Left cardiac atrium (tissue), 4 donors: ENCODE measurements at regions not wholly inside any gene's neighbourhood (a gene's known extent, or its start where the extent isn't known, plus 50 kb on each side); places are given as distances from the start of the nearest gene placed in this dataset.

Experiments used
- ATAC-seq, 2 donors: fragments of 200-7000 bp; cut with Tn5 transposase; one replicate each; pipeline ENCODE4 v1.9.1; 2020; ENCODE audit warnings: mild to moderate bottlenecking in 2 of 2, moderate library complexity in 2 of 2
- DNase-seq: peaks from one replicate; pipeline ENCODE4 v3.0.0-alpha.2; 2020
- intact Hi-C, 2 donors: fragments of 100-400 bp; cut with DNase I; formaldehyde crosslinking; loops; one replicate each; pipeline versions ENCODE4 v1.14.1 to v1.15.1; 2022 to 2023
- donor health status: DM: no; HTN: yes; CAD: no.
- donor health status: DM: no; HTN: yes; CAD: no; lungs with severe emphysema.
- donor health status: DM: yes; HTN: yes; CAD: no.
- donor health status: Dilated cardiomyopathy.

DNA sequence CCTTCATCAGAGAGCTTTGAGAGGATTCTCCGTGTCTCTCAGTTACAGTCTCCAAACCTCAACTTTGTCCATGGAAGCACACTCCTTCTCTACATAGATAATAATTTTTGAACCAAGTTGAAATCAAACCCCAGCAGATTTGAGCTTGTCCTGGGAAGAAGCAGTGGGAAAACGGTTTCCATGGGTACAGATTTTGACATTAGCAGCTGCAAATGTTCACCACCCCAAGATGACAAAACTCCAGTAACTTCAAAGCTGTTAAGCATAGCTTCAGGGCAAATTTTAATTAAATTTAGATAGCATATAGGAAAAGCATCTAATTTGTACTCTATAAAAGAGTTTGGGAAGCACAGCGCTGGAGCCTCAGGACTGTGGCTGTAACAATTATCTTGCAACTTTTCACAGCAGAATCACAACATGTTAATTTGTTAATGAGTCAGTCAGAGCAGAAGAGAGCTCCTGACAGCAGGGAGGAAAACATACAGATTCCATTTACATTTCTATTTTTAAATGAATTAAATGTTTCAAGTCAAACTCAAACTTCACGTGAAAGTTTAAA lies 240.7 kb downstream of the BMP7 start:
- ATAC-seq = no peak
- intact Hi-C loops = no loop called here
- DNase-seq = no peak

DNA sequence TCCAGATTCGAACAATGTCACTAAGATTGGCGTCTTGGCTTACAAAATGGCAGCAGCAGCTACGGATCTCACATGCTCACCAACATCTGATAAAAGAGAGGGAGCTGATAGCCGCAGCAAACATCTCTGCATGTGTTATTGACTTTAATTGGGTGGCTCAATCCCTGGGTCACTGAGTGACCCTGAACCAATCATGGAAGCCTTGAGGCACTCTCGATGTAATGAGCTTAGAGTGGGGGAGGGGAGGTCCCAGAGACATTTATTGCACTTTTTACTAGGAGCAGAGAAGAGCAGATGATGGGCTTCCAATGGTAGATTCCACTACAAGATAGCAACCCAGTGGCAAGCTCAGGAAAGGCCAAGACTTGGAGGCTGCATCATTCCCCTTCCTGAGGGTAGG lies 238.7 kb downstream of the BMP7 start:
- intact Hi-C loops = no loop called here
- ATAC-seq = no peak
- DNase-seq = no peak

DNA sequence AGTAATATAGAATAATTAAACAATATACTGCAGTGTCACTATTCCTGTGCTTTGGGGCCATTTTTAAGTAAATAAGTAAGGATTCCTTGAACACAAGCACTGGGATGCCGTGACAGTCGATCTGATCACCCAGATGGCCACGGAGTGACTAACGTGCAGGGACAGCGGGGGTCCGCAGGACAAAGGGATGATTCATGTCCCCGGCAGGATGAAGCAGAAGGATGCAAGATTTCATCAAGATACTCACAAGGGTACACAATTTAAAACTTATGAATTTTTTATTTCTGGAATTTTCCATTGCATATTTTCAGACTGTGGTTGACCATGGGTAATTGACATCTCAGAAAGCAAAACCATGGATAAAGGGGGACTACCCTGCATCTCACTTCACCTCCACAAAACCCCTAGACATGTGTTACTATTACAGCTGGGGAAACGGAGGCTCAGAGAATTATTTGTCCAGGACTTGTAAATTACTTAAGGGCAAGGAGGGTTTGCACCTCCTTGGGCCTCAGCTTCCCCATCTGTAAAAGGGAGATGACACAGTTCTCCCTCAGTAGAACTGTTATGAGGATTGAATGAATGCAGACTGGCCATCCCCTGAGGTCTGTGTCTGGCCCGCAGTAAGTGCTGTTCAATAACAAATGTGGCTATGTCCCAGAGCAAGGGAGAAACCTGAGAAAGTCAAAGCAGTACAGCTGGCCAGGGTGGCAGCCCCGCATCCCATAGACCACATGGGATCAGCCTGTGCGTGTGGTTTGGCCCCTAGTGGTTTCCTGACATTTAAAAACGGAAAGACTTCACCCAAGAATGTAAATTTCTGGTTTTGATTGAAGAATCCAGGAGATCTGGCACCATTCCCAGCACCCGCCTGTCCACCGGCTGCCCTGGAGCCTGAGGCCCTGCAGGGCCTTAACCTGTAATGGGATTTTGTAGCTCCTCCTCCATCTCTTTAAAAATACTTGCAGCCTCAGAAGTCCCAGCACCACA lies 235.5 kb downstream of the BMP7 start:
- no peak for ATAC-seq
- DNase-seq = no peak
- intact Hi-C loops = no loop called here

DNA sequence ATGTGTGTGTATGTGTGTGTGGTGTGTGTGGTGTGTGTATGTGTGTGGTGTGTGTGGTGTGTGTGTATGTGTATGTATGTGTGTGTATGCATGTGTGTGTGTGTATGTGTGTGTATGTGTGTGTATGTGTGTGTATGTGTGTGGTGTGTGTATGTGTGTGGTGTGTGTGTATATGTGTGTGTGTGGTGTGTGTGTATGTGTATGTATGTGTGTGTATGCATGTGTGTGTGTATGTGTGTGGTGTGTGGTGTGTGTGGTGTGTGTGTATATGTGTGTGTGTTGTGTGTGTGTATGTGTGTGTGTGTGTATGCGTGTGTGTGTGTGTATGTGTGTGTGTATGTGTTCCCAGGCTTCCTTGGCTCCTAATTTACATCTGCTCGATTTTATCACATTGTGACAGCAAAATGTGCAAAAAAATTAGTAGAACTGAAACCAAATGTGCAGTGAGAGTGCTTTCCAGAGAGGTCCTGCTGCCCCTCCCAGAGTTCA lies 234.5 kb downstream of the BMP7 start:
- intact Hi-C loops = no loop called here
- ATAC-seq (no peak), DNase-seq (no peak)

DNA sequence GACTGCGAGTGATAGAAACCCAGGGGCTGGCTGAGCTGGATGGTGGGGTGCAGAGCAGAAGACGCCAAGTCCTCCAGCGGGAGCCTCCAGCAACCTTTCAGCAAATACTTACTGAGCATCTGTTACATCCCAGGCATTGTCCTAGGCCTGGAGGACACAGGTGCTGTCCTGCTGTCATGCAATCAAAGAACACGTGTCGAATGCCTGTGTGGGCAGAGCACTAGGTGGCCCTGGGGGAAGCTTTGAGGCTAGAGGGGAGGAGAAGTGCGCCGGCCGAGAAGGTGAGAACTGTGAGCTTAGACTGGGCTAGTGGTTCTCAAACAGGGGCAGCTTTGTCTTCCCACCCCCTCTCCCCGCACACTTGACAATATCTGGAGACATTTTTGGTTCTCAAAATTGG lies 233.6 kb downstream of the BMP7 start:
- DNase-seq = no peak
- no peak for ATAC-seq
- intact Hi-C loops = no loop called here

DNA sequence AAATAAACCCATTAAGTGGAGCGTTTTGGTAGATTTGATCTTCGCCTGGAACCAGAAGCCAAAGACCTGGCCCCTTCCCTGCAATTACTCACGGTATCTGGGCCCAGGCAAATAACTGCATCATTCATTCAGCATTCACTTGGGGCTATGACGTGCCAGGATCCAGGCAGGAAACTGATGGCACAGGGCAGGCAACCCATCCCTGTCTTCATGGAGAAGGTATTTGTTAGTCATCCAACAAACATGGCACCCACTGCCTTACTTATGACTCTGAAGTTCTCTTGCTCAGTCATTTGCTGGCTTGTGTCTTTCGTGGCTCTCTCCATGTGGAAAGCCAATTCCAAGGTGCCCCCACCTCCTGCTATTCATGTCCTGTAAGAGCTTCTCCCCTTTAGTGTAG lies 232.4 kb downstream of the BMP7 start:
- intact Hi-C loops = no loop called here
- no peak for ATAC-seq
- no peak for DNase-seq

DNA sequence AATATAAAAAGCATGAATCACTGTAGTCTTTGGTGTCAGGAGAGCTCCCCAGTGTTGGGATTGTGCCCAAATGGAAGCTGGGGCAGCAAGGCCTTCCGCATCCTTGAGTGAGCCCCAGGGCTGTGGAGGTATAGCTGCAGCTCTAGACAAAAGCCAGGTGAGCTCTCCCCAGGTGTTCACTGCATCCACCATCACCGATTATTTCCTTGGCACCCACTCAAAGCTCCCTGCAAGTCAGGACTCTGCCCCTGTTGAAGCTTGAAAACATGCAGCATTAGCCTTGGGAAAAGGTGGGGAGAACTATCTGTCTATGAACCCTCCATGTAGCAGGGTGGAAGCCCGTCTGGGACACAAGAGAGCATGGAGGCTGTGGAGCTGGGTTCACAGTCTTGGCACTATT lies 228.8 kb downstream of the BMP7 start:
- ATAC-seq = no peak
- DNase-seq = no peak
- intact Hi-C loops = no loop called here

DNA sequence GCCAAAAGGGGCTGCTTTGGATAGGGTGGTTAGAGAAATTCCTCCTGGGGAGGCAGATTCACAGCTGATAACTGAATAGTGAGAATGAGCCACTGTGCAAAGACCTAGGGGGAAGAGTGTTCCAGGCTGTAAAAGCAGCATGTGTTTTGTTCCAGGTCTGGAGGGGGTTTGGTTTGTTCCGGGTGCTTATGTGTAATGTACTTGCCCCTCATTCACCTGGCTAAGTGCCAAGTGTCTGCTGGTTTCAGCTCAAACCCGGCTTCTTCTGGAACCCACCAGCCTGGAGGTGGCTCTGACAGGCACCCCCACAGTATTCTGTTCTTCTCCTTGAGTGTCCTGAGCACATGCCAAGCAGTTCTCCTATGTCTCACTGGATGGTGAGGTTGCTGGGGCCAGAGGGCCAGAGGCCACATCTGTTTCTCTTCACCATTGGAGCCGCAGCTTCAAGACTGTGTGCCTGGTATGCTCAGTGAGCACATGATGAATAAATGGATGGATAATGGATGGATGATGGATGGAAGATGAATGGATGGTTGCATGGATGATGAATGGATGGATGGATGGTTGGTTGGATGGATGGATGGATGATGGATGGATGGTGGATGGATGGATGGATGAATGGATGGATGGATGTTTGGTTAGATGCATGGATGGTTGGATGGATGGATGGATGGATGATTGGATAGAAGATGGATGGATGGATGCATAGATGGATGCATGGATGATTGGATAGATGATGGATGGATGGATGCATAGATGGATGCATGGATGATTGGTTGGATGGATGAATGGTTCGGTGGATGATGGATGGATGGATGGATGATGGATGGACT lies 227.6 kb downstream of the BMP7 start:
- ATAC-seq (no peak), DNase-seq (no peak)
- intact Hi-C loops = no loop called here

DNA sequence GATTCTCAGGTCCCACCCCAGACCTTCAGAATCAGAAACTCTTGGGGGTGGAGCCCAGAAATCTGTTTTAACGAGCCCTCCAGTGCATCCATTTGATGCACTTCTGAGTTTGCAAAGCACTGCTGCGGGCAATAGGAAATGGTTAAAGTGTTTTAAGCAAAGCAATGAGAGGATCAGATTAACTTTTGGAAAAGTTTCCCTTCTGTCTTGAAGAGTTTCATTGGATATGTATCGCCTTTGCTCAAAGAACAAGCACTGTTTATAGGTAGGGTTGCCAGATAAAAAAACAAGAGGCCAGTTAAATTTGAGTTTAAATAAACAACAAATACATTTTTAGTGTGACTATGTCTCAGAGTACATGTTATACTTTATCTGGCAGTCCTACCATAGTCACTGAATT lies 226.0 kb downstream of the BMP7 start:
- intact Hi-C loops = no loop called here
- no peak for ATAC-seq
- DNase-seq = no peak

DNA sequence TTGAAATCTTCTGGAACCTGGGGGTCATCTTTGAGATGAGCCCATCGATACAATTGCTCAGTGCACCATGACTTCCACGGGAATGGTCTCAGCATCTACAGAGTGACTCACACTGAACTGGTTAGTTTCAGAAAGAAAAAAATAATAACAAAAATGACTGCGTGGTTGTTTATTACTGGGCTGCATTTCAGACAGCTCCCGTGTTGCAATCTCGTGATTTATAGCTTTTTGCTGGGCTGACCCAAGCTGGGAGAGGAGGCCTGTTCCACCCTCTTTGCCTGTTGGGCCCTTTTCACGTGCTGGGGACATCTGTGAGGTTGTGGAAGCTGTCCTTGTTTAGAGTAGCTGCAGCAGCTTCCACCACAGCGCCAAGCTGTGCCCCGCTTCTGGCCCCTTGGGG lies 225.5 kb downstream of the BMP7 start:
- ATAC-seq (no peak), DNase-seq (no peak)
- intact Hi-C loops = no loop called here

DNA sequence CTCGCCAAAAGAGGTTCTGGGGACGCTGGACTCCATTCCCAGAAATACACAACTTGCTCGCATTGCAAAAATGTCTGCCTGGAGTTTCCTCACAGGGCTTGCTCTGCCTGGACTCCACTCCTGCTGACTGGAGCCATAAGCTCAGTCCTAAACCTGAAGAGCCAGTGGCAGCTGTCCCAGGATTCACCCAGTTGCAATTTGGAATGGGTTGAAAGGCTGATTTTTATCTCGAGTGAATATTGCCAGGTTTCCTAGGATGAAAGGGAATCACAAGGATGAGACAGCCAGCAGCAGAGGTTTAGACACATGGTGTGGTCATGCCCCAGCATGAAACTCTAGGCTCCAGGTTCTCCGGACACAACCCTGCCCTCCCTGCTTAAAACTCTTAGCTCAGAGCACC lies 223.3 kb downstream of the BMP7 start:
- ATAC-seq (no peak), DNase-seq (no peak)
- intact Hi-C loops = no loop called here

DNA sequence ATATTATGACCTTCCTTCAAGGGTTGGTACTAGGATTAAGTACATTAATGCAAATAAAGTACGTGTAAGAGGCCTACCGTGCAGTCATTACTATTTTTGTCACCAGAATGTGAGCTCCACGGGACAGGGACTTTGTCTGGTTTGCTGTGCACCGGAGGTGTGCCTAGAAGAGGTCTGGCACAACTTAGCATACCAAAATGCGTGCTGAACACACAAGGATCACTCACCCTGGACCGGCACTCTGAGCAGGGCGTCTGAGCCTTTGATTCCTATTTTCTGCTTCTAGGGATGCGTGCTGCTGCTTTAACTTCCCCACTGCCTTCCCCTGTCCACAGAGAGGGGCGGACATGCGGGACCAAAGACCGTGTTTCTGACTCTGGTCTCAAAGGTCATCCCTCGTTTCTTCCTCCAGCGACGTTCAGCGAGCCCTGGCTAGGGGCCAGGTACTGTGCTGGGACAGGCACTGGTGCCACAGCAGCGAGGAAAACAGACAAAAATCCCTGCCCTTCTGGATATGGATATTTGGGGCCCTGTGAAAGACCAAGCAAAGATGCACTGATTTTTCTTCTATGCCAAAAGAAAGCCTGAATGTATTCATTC lies 222.7 kb downstream of the BMP7 start:
- intact Hi-C loops = no loop called here
- ATAC-seq (no peak), DNase-seq (no peak)

DNA sequence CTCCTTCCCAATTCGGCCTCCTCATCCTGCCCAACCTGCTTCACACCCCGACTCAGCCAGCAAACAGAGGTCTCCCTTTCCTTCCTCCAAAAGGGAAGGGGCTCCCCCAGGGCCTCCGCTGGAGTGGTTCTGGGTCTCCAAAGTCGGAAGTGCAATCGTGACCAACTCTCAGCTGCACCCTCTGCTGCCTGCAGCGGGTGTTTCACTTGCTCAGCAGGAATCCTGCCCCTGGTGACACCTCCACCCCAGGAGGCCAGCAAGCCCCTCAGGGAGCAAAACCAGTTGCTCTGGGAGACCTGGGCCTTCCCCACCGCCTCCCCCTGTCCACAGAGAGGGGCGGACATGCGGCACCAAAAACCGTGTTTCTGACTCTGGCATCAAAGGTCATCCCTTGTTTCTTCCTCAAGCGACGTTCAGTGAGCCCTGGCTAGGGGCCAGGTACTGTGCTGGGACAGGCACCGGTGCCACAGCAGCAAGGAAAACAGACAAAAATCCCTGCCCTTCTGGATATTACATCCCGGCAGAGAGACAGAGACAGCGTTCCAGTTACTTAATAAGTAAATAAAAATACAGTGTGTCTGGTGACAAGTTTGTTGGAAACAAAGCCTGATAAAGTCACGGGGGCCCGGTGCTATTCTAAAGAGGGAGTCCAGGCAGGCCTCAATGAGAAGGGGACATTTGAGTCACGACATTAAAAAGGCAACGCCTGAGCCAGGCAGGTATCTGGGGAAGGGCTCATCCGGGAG lies 219.0 kb downstream of the BMP7 start:
- DNase-seq (no peak), ATAC-seq (no peak)
- intact Hi-C loops = no loop called here

DNA sequence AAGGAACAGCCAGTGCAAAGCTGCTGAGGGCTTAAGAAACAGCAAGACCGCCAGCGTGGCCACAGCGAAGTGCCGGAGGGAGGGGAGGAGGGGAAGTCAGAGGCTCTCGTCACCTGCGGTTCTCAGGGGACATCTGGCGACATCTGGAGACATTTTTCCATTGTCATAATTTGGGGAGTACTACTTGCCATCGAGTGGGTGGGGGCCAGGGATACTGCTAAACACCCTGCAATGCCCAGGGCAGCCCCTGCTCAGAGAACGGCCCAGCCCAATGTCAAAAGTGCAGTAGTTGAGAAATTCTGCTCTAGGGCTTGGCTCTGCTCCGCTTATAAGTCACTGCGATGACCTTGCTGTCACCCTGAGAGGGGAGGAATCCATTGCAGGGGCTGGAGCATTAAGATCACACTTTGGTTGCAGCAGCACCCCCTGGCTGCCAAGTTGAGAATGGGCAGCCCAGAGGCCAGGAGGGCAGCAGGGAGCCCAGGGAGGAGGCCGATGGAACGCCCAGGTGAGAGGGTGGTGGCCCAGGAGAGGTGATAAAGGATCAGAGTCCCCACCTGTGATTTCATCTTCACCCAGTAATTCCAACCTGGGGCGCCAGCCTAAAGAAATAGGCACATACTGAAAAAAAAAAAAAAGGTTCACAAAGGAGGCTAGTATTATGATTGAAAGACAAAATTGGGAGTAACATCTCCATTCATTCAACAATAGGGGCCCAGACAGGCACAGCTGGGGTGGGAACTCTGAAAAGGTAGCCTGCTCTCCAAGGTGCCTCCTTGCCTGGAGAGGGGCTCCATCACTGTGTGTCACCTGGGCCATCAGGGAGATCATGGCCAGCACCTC lies 218.2 kb downstream of the BMP7 start:
- intact Hi-C loops = no loop called here
- no peak for DNase-seq
- peak; percentile 21 to 34 for ATAC-seq

DNA sequence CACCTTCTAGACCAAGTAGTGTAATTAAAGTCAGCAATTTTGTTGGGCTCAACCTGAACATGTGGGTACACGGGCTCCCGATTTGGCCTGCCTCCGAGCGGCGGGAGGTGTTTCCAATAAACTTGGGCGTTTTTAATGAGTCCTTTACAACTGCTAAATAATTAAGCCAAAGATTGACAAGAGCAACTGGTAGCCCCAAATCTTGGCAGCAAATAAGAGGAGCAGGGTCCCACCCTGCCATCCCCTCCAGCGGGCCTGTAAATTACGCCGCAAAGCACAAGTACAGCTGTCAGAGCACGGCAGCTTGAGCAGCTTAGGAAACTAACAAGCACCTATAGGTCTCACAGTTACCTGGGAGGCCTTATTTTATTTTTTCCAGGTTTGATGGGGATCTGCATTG lies 217.1 kb downstream of the BMP7 start:
- intact Hi-C loops = no loop called here
- no peak for ATAC-seq

DNA sequence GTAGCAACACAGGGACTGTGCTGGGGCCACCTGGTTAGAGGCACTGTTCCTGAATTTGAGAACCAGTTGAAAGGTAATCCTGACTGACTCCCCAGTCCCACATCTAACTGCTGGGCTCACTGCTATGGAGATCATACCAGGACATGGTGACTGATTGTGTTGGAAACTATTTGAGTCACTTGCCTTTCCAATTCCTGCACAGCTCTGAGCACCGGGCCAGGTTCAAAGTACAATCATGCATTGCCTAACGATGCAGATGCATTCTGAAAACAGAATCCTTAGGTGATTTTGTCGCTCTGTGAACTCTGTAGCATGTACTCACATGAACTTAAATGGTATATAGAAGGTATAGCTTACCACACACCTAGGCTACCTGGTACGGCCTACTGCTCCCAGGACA lies 215.3 kb downstream of the BMP7 start:
- DNase-seq (no peak), ATAC-seq (no peak)
- intact Hi-C loops = no loop called here

More for the DNA sequence above, 217.1 kb downstream of the BMP7 start:
- no peak for DNase-seq

DNA sequence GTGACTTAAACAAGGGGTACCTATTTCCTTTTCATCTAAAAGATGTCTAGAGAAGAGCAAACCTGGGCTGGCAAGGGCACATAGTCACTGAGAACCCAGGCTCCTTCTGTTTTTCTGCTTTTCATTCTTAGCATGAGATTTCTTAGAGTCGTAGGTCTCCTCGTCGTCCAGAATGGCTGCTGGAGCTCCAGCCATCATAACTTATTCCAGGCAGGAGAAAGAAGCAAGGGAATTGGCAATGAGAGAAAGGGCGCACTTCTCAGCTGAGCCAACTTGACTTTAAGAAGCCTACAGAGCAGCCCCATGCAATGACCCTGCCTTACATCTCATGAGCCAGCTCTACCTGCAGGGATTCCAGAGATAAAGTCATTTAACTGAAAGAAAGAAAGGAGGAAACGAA lies 213.4 kb downstream of the BMP7 start:
- ATAC-seq = no peak
- no peak for DNase-seq
- intact Hi-C loops = no loop called here
